Upper lobe of left lung (tissue), 4 donors: ENCODE measurements at regions not wholly inside any gene's neighbourhood (a gene's known extent, or its start where the extent isn't known, plus 50 kb on each side); places are given as distances from the start of the nearest gene placed in this dataset.

Source experiments
- CTCF ChIP-seq, 6 experiments: fragments of 450-650 bp in 4 of 6; fragments of 200-600 bp in 2 of 6; sonication (generic) in 2 of 6; IDR thresholded peaks; one replicate each; pipeline ENCODE4 v1.5.1; 2016 to 2019; ENCODE audit warnings: antibody characterized with exemption in 6 of 6
- EP300 ChIP-seq, 4 donors: sonication (generic); formaldehyde crosslinking; IDR thresholded peaks; one replicate each; pipeline ENCODE4 v1.5.1; 2017; ENCODE audit warnings: antibody characterized with exemption in 4 of 4, control low read depth in 2 of 4

GRCh38 chr3:197446700-197447056, 109.1 kb downstream of the BDH1 start:
- no peak for TF ChIP-seq CTCF (IDR thresholded peaks at IDR 0.05)
- TF ChIP-seq EP300 (IDR thresholded peaks at IDR 0.05), result no peak
